HCT116 (cell line): ENCODE measurements at regions not wholly inside any gene's neighbourhood (a gene's known extent, or its start where the extent isn't known, plus 50 kb on each side); places are given as distances from the start of the nearest gene placed in this dataset.

Source experiments
- ATAC-seq: fragments of 200-7000 bp; cut with Tn5 transposase; 2 replicates; pipeline ENCODE4 v1.9.1; 2020; ENCODE audit warnings: mild to moderate bottlenecking, moderate library complexity
- BruUV-seq: library from RNA; stranded (reverse); fragments of 400-500 nt; replicated peaks from 2 replicates; lab custom pipeline; 2021; lab: Mats Ljungman, UMichigan
- CTCF ChIA-PET: fragments of 300-600 bp; sonication (Branson Sonifier 250); formaldehyde crosslinking; loops from one replicate; lab custom pipeline; 2021; ENCODE audit warnings: antibody characterized with exemption; lab: Charles Lee
- POLR2A ChIA-PET: fragments of 300-600, 350-600 bp; sonication (Branson Sonifier 250); formaldehyde crosslinking; loops from one replicate; lab custom pipeline; 2021; ENCODE audit warnings: antibody characterized with exemption; lab: Charles Lee
- RAD21 ChIA-PET, 2 experiments: fragments of 300-600 bp; sonication (Branson Sonifier 250); formaldehyde crosslinking; loops; one replicate each; lab custom pipeline; 2023; ENCODE audit warnings: low total read pairs in 2 of 2; ENCODE audit not compliant: uncharacterized antibody in 2 of 2, unreplicated experiment in 2 of 2, low non-redundant PET in 1 of 2; lab: Charles Lee
- DNase-seq: peaks from one replicate; pipeline ENCODE4 v3.0.0-alpha.2; 2010; ENCODE audit warnings: low read depth, low spot score
- H2AFZ ChIP-seq: fragments of 200-600 bp; shearing (Covaris generic), sonication (generic); 2 replicates; pipeline ENCODE4 v1.6.1; 2017; ENCODE audit warnings: low read depth, mixed run types, mixed read lengths, antibody characterized with exemption, low read length; ENCODE audit not compliant: poor library complexity, severe bottlenecking
- H3K27ac ChIP-seq: 2 replicates; pipeline ENCODE4 v1.5.1; 2012; ENCODE audit warnings: low read depth, low read length
- H3K27me3 ChIP-seq: fragments of 200-600 bp; sonication (generic); 2 replicates; pipeline ENCODE4 v1.6.1; 2016; ENCODE audit warnings: mixed run types, low read length, mixed read lengths; ENCODE audit not compliant: insufficient read depth
- H3K36me3 ChIP-seq, 2 experiments: fragments of 200-500 bp in 1 of 2; fragments of 200-600 bp in 1 of 2; sonication (Bioruptor generic) in 1 of 2; sonication (generic) in 1 of 2; 2 replicates each; pipeline versions ENCODE4 v1.5.1 to v1.6.1; 2014 to 2016; ENCODE audit warnings: low read length in 2 of 2, inconsistent platforms in 1 of 2, mixed read lengths in 1 of 2, mixed run types in 1 of 2; ENCODE audit not compliant: insufficient read depth in 2 of 2, control insufficient read depth in 1 of 2
- H3K4me1 ChIP-seq, 2 experiments: fragments of 200-600 bp in 1 of 2; sonication (generic) in 1 of 2; 2 replicates each; pipeline versions ENCODE4 v1.5.1 to v1.6.1; 2012 to 2017; ENCODE audit warnings: low read length in 2 of 2, inconsistent platforms in 1 of 2, mild to moderate bottlenecking in 1 of 2, mixed read lengths in 1 of 2, mixed run types in 1 of 2, moderate library complexity in 1 of 2; ENCODE audit not compliant: insufficient read depth in 2 of 2, control insufficient read depth in 1 of 2
- H3K4me2 ChIP-seq: fragments of 200-600 bp; sonication (generic); 2 replicates; pipeline ENCODE4 v1.6.1; 2017; ENCODE audit warnings: mixed run types, low read length, mixed read lengths
- H3K4me3 ChIP-seq, 2 experiments: fragments of 200-600 bp in 1 of 2; sonication (generic) in 1 of 2; replicated peaks in 1 of 2; 2 replicates each; pipeline ENCODE4 v1.5.1; 2011 to 2016; ENCODE audit warnings: low read length in 2 of 2, control low read depth in 1 of 2, low read depth in 1 of 2, mild to moderate bottlenecking in 1 of 2, mixed read lengths in 1 of 2, mixed run types in 1 of 2
- H3K79me2 ChIP-seq: fragments of 200-600 bp; sonication (generic); 2 replicates; pipeline ENCODE4 v1.6.1; 2017; ENCODE audit warnings: mild to moderate bottlenecking, mixed run types, low read length, moderate library complexity, mixed read lengths; ENCODE audit not compliant: insufficient read depth
- H3K9ac ChIP-seq: fragments of 200-600 bp; sonication (generic); 2 replicates; pipeline ENCODE4 v1.6.1; 2016; ENCODE audit warnings: low read length, mixed read lengths
- H3K9me2 ChIP-seq: fragments of 200-600 bp; sonication (generic), shearing (Covaris generic); 2 replicates; pipeline ENCODE4 v1.6.1; 2017; ENCODE audit warnings: mixed run types, mild to moderate bottlenecking, moderate library complexity; ENCODE audit not compliant: insufficient read depth
- H3K9me3 ChIP-seq, 2 experiments: fragments of 200-500 bp in 1 of 2; fragments of 200-600 bp in 1 of 2; sonication (Bioruptor generic) in 1 of 2; sonication (generic) in 1 of 2; 2 replicates each; pipeline ENCODE4 v1.6.1; 2014 to 2017; ENCODE audit warnings: low read length in 2 of 2, mixed read lengths in 2 of 2, inconsistent platforms in 1 of 2, low read depth in 1 of 2, mild to moderate bottlenecking in 1 of 2, mixed run types in 1 of 2, moderate library complexity in 1 of 2; ENCODE audit not compliant: control insufficient read depth in 1 of 2, insufficient read depth in 1 of 2
- H4K20me1 ChIP-seq: fragments of 200-600 bp; sonication (generic), shearing (Covaris generic); 2 replicates; pipeline ENCODE4 v1.6.1; 2017; ENCODE audit warnings: mixed run types, mild to moderate bottlenecking, moderate library complexity; ENCODE audit not compliant: insufficient read depth
- CBX3 ChIP-seq: IDR thresholded peaks from 2 replicates; pipeline ENCODE4 v1.6.1; 2012; ENCODE audit warnings: low read depth
- CEBPB ChIP-seq: IDR thresholded peaks from 2 replicates; pipeline ENCODE4 v1.6.1; 2012; ENCODE audit warnings: low read depth
- EGR1 ChIP-seq: IDR thresholded peaks from 2 replicates; pipeline ENCODE4 v1.6.1; 2012; ENCODE audit warnings: low read depth
- EZH2phosphoT487 ChIP-seq: fragments of 200-600 bp; IDR thresholded peaks from 2 replicates; pipeline ENCODE4 v1.6.1; 2018; ENCODE audit warnings: antibody characterized with exemption, borderline replicate concordance
- FOSL1 ChIP-seq: IDR thresholded peaks from 2 replicates; pipeline ENCODE4 v1.6.1; 2012; ENCODE audit warnings: low read depth
- POLR2A ChIP-seq: IDR thresholded peaks from 2 replicates; pipeline ENCODE4 v1.7.0; 2011; ENCODE audit warnings: borderline replicate concordance; ENCODE audit not compliant: insufficient read depth, insufficient read length; ENCODE audit errors: extremely low read depth
- SRF ChIP-seq: IDR thresholded peaks from 2 replicates; pipeline ENCODE4 v1.6.1; 2012; ENCODE audit warnings: low read depth
- TCF7L2 ChIP-seq: IDR thresholded peaks from 2 replicates; pipeline ENCODE4 v1.7.0; 2011; ENCODE audit warnings: borderline replicate concordance, inconsistent platforms; ENCODE audit not compliant: insufficient read depth, insufficient read length; ENCODE audit errors: extremely low read depth
- YY1 ChIP-seq: IDR thresholded peaks from 2 replicates; pipeline ENCODE4 v1.6.1; 2011; ENCODE audit warnings: low read length, low read depth, moderate library complexity, mild to moderate bottlenecking; ENCODE audit not compliant: insufficient replicate concordance; ENCODE audit errors: extremely low read depth
- ZFX ChIP-seq: fragments of 450-650 bp; IDR thresholded peaks from 2 replicates; pipeline ENCODE4 v1.6.1; 2017
- intact Hi-C: fragments of 100-400 bp; cut with micrococcal nuclease; formaldehyde crosslinking; loops from 2 replicates; pipeline ENCODE4 v1.10.0; 2022
- TF ChIP-seq, protein P1 (sequence below): IDR thresholded peaks from 2 replicates; pipeline ENCODE4 v1.6.1; 2012
- TF ChIP-seq, protein P2 (sequence below): IDR thresholded peaks from 2 replicates; pipeline ENCODE4 v1.6.1; 2011; ENCODE audit warnings: mild to moderate bottlenecking, low read length, moderate library complexity; ENCODE audit not compliant: insufficient replicate concordance; ENCODE audit errors: extremely low read depth
- TF ChIP-seq, protein P3 (sequence below), 3 experiments: fragments of 200-600 bp in 1 of 3; sonication (generic) in 1 of 3; IDR thresholded peaks in 2 of 3; conservative IDR thresholded peaks in 1 of 3; 2 replicates each; pipeline ENCODE4 v1.5.1; 2012 to 2017; ENCODE audit warnings: low read depth in 2 of 3, low read length in 2 of 3, antibody characterized with exemption in 1 of 3, borderline replicate concordance in 1 of 3, control low read depth in 1 of 3, mild to moderate bottlenecking in 1 of 3, mixed read lengths in 1 of 3, mixed run types in 1 of 3, moderate library complexity in 1 of 3; ENCODE audit not compliant: insufficient read depth in 1 of 3

DNA sequence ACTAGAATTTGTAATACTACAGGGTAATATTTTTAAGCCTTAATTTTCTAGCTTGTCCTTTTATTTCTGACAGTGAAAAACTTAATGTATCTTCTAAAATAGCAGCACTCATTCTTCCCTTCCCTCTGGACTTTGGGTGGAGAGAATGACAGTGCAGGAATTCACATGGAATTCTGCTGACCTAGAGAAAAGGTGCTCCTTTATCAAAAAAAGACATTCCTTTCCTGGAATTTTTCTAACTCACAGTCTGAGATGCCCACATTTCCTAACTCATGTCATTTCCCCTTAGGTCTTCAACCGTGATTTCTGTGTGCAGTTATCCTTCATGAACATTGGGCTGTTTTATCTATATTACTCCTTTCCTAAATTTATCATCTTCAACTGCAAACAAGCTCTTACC is 137.8 kb upstream of the PDGFD start:
- H3K79me2 ChIP-seq, result no peaks in the 10 kb centered on the region
- H3K9me2 ChIP-seq, result no peaks in the 10 kb centered on the region
- intact Hi-C loops, result no loop called here
- ChIA-PET CTCF (no interaction called here), RAD21 (no interaction called here), POLR2A (no interaction called here)
- H3K4me1 ChIP-seq, result no peaks in the 10 kb centered on the region
- no peak overlapping the region for H3K4me2 ChIP-seq
- H3K36me3 ChIP-seq, result no peaks in the 10 kb centered on the region
- no peak overlapping the region for H2AFZ ChIP-seq
- H3K27me3 ChIP-seq, result no peaks in the 10 kb centered on the region
- DNase-seq (no peak), ATAC-seq (no peak)
- H4K20me1 ChIP-seq, result no peaks in the 10 kb centered on the region
- no peak overlapping the region for H3K27ac ChIP-seq
- no peak for TF ChIP-seq EZH2phosphoT487
- TF ChIP-seq FOSL1, result no peak
- no peak overlapping the region for H3K9ac ChIP-seq
- H3K9me3 ChIP-seq, result no peaks in the 10 kb centered on the region
- BruUV-seq, result no TSS peak
- no peak overlapping the region for H3K4me3 ChIP-seq

DNA sequence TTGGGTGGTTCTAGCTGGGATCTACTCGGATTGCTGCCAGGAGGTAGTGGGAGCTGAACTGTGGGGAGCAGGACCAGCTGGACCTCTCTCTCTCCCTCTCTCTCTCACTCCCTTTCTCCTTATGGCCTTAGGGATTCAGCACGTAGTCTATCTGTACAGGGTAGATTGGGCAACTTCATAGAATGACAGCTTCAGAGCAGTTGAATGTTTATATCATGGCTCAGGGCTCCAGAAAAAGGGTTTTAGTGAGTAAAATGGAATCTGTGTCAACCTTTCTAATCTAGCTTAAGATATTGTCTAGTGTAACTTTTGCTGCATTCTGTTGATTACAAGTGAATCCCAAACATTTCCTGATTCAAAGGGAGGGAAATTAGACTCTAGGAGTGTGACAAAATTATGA is 127.7 kb upstream of the PDGFD start:
- Histone ChIP-seq H3K4me2 (no peak overlapping the region), H3K9ac (no peak overlapping the region), H3K9me2 (no peaks in the 10 kb centered on the region), H3K4me3 (no peak overlapping the region), H4K20me1 (no peaks in the 10 kb centered on the region), H3K36me3 (no peaks in the 10 kb centered on the region), H3K9me3 (no peaks in the 10 kb centered on the region), H3K27ac (no peak overlapping the region), H3K4me1 (no peaks in the 10 kb centered on the region), H3K79me2 (no peaks in the 10 kb centered on the region), H3K27me3 (no peaks in the 10 kb centered on the region), H2AFZ (no peak overlapping the region)
- BruUV-seq, result no TSS peak
- TF ChIP-seq EZH2phosphoT487 (no peak), ZFX (no peak), EGR1 (no peak), POLR2A (no peak), CEBPB (no peak), CBX3 (no peak), SRF (no peak), TCF7L2 (no peak), YY1 (no peak)
- TF ChIP-seq, protein P1, sequence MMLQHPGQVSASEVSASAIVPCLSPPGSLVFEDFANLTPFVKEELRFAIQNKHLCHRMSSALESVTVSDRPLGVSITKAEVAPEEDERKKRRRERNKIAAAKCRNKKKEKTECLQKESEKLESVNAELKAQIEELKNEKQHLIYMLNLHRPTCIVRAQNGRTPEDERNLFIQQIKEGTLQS, result no peak
- TF ChIP-seq, protein P2, sequence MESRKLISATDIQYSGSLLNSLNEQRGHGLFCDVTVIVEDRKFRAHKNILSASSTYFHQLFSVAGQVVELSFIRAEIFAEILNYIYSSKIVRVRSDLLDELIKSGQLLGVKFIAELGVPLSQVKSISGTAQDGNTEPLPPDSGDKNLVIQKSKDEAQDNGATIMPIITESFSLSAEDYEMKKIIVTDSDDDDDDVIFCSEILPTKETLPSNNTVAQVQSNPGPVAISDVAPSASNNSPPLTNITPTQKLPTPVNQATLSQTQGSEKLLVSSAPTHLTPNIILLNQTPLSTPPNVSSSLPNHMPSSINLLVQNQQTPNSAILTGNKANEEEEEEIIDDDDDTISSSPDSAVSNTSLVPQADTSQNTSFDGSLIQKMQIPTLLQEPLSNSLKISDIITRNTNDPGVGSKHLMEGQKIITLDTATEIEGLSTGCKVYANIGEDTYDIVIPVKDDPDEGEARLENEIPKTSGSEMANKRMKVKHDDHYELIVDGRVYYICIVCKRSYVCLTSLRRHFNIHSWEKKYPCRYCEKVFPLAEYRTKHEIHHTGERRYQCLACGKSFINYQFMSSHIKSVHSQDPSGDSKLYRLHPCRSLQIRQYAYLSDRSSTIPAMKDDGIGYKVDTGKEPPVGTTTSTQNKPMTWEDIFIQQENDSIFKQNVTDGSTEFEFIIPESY, result no peak
- TF ChIP-seq, protein P3, sequence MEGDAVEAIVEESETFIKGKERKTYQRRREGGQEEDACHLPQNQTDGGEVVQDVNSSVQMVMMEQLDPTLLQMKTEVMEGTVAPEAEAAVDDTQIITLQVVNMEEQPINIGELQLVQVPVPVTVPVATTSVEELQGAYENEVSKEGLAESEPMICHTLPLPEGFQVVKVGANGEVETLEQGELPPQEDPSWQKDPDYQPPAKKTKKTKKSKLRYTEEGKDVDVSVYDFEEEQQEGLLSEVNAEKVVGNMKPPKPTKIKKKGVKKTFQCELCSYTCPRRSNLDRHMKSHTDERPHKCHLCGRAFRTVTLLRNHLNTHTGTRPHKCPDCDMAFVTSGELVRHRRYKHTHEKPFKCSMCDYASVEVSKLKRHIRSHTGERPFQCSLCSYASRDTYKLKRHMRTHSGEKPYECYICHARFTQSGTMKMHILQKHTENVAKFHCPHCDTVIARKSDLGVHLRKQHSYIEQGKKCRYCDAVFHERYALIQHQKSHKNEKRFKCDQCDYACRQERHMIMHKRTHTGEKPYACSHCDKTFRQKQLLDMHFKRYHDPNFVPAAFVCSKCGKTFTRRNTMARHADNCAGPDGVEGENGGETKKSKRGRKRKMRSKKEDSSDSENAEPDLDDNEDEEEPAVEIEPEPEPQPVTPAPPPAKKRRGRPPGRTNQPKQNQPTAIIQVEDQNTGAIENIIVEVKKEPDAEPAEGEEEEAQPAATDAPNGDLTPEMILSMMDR (IDR thresholded peaks at IDR 0.05 in 2 of 3, conservative IDR thresholded peaks at IDR 0.05 in 1 of 3; ENCODE audit: borderline replicate concordance in 1 of 3, insufficient read depth in 1 of 3, low read depth in 2 of 3, low read length in 2 of 3), result no peak
- intact Hi-C loops, result loop anchor here (5.0 kb wide), 1 partner anchor 51 kb away; no protein-coding TSS in a partner anchor
- ATAC-seq (no peak), DNase-seq (no peak)
- POLR2A ChIA-PET, result no interaction called here
- RAD21 ChIA-PET, result no interaction called here
- CTCF ChIA-PET, result no interaction called here
